C4-2B (cell line): ENCODE measurements at regions not wholly inside any gene's neighbourhood (a gene's known extent, or its start where the extent isn't known, plus 50 kb on each side); places are given as distances from the start of the nearest gene placed in this dataset.
"Not testable (repeated sequence)": the region's sequence is repeated elsewhere in the genome, so short reads cannot be mapped to it uniquely, and the experiment has no call there.

Experiments
- H3K27ac ChIP-seq: fragments of 450-650 bp; 2 replicates; pipeline ENCODE4 v1.5.1; 2017
- CTCF ChIP-seq: fragments of 450-650 bp; conservative IDR thresholded peaks from 2 replicates; pipeline ENCODE4 v1.5.1; 2017; ENCODE audit warnings: mild to moderate bottlenecking
- ZFX ChIP-seq: fragments of 450-650 bp; IDR thresholded peaks from 2 replicates; pipeline ENCODE4 v1.6.1; 2017

- no peak for TF ChIP-seq CTCF
- no peak for TF ChIP-seq ZFX
- H3K27ac ChIP-seq: no peak overlapping the region
Observed at GRCh38 chr1:234953655-234954405, 174.8 kb downstream of the TOMM20 start.

DNA sequence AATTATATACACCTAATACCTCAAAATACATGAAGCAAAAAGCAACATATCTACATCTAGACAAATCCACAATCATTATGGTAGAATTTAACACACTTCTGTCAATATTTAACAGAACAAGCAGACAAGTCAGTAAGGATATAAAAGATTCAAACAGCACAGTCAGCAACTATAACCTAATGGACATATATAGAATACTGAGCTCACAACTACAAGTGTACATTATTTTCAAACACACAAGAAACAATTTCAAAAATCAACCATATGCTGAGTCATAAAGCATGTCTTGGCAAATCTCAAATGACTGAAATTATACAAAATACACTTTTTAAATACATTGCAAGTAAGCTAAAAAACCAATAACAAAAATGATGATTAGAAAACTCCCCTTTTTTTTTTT, 178.0 kb downstream of the TOMM20 start:
- H3K27ac ChIP-seq: no peak overlapping the region
- TF ChIP-seq ZFX: no peak

- not testable (repeated sequence) for H3K27ac ChIP-seq
Observed at GRCh38 chr1:234949528-234949927, 179.1 kb downstream of the TOMM20 start.

DNA sequence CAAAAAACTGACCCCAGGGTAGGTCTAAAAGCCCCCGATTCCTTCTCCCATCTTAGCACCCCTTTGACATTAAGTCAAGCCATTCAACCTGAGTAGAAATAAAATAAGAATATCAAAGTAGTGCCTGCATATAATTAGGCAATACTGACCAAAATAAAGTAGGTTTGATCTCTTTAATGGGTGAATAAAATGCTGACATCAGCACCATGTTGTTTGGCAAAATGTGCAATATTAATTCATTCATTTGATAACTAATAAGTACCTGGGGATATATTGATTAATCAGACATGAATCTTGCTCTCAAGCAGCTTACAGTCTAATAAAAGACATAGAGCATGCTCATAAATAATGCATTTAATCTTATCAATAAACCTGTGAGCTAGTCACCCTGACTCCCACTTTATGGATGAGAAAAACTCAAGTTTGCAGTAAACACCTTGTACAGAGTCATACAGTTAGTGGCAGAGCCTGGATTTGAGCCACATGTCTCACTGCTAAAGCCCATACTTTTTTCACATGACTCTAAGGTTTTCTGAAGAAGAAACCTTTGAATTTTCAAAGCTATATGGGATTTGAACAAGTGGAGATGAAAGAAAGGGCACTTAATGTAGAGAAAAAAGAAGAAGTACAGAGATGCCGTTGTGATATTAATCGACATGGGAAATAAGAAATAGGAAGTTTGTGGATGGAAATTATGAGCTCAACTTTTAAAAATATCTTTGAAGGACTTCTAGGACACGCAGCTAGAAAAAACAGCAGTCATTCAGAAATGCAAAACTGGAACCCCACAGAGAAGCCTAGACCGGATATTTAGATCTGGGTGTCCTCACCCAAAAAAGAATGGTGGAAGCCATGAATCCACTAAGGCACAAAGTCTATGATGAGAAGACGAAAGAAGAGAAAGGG, 183.9 kb downstream of the TOMM20 start:
- H3K27ac ChIP-seq: no peak overlapping the region
- TF ChIP-seq ZFX (no peak), CTCF (no peak)

- TF ChIP-seq ZFX: no peak
- no peak for TF ChIP-seq CTCF
- no peak overlapping the region for H3K27ac ChIP-seq
Observed at GRCh38 chr1:234943836-234944402, 184.7 kb downstream of the TOMM20 start.

DNA sequence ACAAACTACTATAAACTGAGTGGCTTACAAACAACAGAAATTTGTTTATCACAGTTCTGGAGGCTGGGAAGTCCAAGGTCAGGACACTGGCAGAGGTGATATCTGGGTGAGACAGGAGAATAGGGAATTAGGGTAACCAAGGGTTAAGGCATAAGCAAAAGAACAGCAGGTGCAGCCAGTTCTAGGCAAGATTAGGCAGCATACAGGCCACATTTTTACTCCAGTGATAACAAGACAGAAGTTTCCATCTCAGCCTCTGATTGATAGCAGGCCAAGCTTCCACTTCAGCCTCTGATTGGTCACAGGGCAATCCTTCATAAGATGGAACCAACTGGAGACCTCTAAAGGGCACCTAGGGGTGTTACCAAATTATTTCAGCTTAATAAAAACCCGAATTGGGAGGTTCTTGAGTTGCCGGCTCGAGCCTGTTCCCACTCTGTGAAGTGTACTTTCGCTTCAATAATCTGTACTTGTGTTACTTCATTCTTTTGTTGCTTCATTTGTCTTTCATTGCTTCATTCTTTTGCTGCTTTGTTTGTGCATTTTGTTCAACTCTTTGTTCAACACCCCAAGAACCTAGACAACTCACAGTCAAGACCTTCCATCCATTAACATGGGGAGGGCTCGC, 185.6 kb downstream of the TOMM20 start:
- TF ChIP-seq ZFX: no peak
- TF ChIP-seq CTCF: no peak
- no peak overlapping the region for H3K27ac ChIP-seq

GRCh38 chr1:234942012-234942332, 186.7 kb downstream of the TOMM20 start:
- no peak overlapping the region for H3K27ac ChIP-seq
- TF ChIP-seq ZFX (no peak), CTCF (no peak)
